KOPT-K1 (cell line): ENCODE measurements at regions not wholly inside any gene's neighbourhood (a gene's known extent, or its start where the extent isn't known, plus 50 kb on each side); places are given as distances from the start of the nearest gene placed in this dataset.

ENCODE experiments used
- H3K27ac ChIP-seq: fragments of 200-600 bp; sonication (generic); 2 replicates; pipeline ENCODE4 v1.5.1; 2016; ENCODE audit warnings: antibody characterized with exemption, mild to moderate bottlenecking, low read depth, low read length; ENCODE audit not compliant: poor library complexity, severe bottlenecking
- H3K36me3 ChIP-seq: fragments of 200-600 bp; sonication (generic); 2 replicates; pipeline ENCODE4 v1.5.1; 2017; ENCODE audit warnings: antibody characterized with exemption, mild to moderate bottlenecking, low read length, moderate library complexity; ENCODE audit not compliant: insufficient read depth
- H3K9me3 ChIP-seq: fragments of 200-600 bp; sonication (generic); 2 replicates; pipeline ENCODE4 v1.5.1; 2017; ENCODE audit warnings: antibody characterized with exemption, low read length, mild to moderate bottlenecking; ENCODE audit not compliant: insufficient read depth, poor library complexity, severe bottlenecking

- no peak overlapping the region for H3K27ac ChIP-seq
- H3K9me3 ChIP-seq: peaks cover 12% of the 10 kb centered on the region
These were observed 73.9 kb downstream of the CASP3 start for GRCh38 chr4:184575306-184575705.

GRCh38 chr4:184574861-184575260, 74.4 kb downstream of the CASP3 start:
- Histone ChIP-seq H3K36me3 (no peaks in the 10 kb centered on the region), H3K9me3 (peaks cover 7% of the 10 kb centered on the region), H3K27ac (no peak overlapping the region)

More at GRCh38 chr4:184575306-184575705, 73.9 kb downstream of the CASP3 start:
- no peaks in the 10 kb centered on the region for H3K36me3 ChIP-seq

- no peaks in the 10 kb centered on the region for H3K36me3 ChIP-seq
These were observed 75.5 kb downstream of the CASP3 start for GRCh38 chr4:184573701-184574100.

GRCh38 chr4:184568770-184569169, 80.5 kb downstream of the CASP3 start:
- Histone ChIP-seq H3K27ac (no peak overlapping the region), H3K36me3 (no peaks in the 10 kb centered on the region), H3K9me3 (peaks cover 5% of the 10 kb centered on the region)

More at GRCh38 chr4:184573701-184574100, 75.5 kb downstream of the CASP3 start:
- Histone ChIP-seq H3K9me3 (no peaks in the 10 kb centered on the region), H3K27ac (no peak overlapping the region)

GRCh38 chr4:184563621-184564020, 85.6 kb downstream of the CASP3 start:
- H3K36me3 ChIP-seq: no peaks in the 10 kb centered on the region

GRCh38 chr4:184558996-184559395, 84.6 kb upstream of the IRF2 start:
- Histone ChIP-seq H3K9me3 (no peaks in the 10 kb centered on the region), H3K27ac (no peak overlapping the region), H3K36me3 (no peaks in the 10 kb centered on the region)

More at GRCh38 chr4:184563621-184564020, 85.6 kb downstream of the CASP3 start:
- H3K9me3 ChIP-seq: peaks cover 5% of the 10 kb centered on the region
- H3K27ac ChIP-seq: no peak overlapping the region

- no peaks in the 10 kb centered on the region for H3K9me3 ChIP-seq
- H3K36me3 ChIP-seq: no peaks in the 10 kb centered on the region
- H3K27ac ChIP-seq: no peak overlapping the region
These were observed 79.5 kb upstream of the IRF2 start for GRCh38 chr4:184553891-184554290.

- Histone ChIP-seq H3K27ac (no peak overlapping the region), H3K9me3 (no peaks in the 10 kb centered on the region), H3K36me3 (no peaks in the 10 kb centered on the region)
These were observed 76.1 kb upstream of the IRF2 start for GRCh38 chr4:184550476-184550875.

GRCh38 chr4:184548648-184549341, 74.4 kb upstream of the IRF2 start:
- Histone ChIP-seq H3K9me3 (no peaks in the 10 kb centered on the region), H3K36me3 (no peaks in the 10 kb centered on the region), H3K27ac (no peak overlapping the region)

- no peaks in the 10 kb centered on the region for H3K36me3 ChIP-seq
- H3K9me3 ChIP-seq: no peaks in the 10 kb centered on the region
- H3K27ac ChIP-seq: no peak overlapping the region
These were observed 73.9 kb upstream of the IRF2 start for GRCh38 chr4:184548316-184548647.

- no peak overlapping the region for H3K27ac ChIP-seq
- no peaks in the 10 kb centered on the region for H3K9me3 ChIP-seq
- H3K36me3 ChIP-seq: no peaks in the 10 kb centered on the region
These were observed 70.5 kb upstream of the IRF2 start for GRCh38 chr4:184544788-184545409.

- Histone ChIP-seq H3K27ac (no peak overlapping the region), H3K9me3 (no peaks in the 10 kb centered on the region), H3K36me3 (no peaks in the 10 kb centered on the region)
These were observed 67.6 kb upstream of the IRF2 start for GRCh38 chr4:184541907-184542306.

GRCh38 chr4:184540307-184540706, 66.0 kb upstream of the IRF2 start:
- Histone ChIP-seq H3K9me3 (no peaks in the 10 kb centered on the region), H3K36me3 (no peaks in the 10 kb centered on the region)

GRCh38 chr4:184538023-184538599, 63.8 kb upstream of the IRF2 start:
- Histone ChIP-seq H3K27ac (peak overlapping the region; percentile 85), H3K36me3 (no peaks in the 10 kb centered on the region)

More at GRCh38 chr4:184540307-184540706, 66.0 kb upstream of the IRF2 start:
- H3K27ac ChIP-seq: no peak overlapping the region

GRCh38 chr4:184537269-184538022, 63.1 kb upstream of the IRF2 start:
- Histone ChIP-seq H3K9me3 (no peaks in the 10 kb centered on the region), H3K27ac (peak overlapping the region; percentile 85), H3K36me3 (no peaks in the 10 kb centered on the region)

More at GRCh38 chr4:184538023-184538599, 63.8 kb upstream of the IRF2 start:
- H3K9me3 ChIP-seq: no peaks in the 10 kb centered on the region
